CD4-positive, alpha-beta memory T cell (primary cell): ENCODE measurements at regions not wholly inside any gene's neighbourhood (a gene's known extent, or its start where the extent isn't known, plus 50 kb on each side); places are given as distances from the start of the nearest gene placed in this dataset.

Source experiments
- CTCF ChIA-PET: fragments of 350-600 bp; sonication (Branson Sonifier 250); formaldehyde crosslinking; loops from one replicate; lab custom pipeline; 2021; ENCODE audit warnings: inconsistent platforms; ENCODE audit not compliant: partially characterized antibody; lab: Charles Lee
- POLR2A ChIA-PET: fragments of 350-600 bp; sonication (Branson Sonifier 250); formaldehyde crosslinking; loops from one replicate; lab custom pipeline; 2021; ENCODE audit not compliant: partially characterized antibody; lab: Charles Lee
- DNase-seq, 5 donors: peaks; one replicate each; pipeline versions ENCODE4 v3.0.0 to v3.0.0-alpha.2; 2020 to 2022; ENCODE audit warnings: mixed read lengths in 1 of 5
- H3K27ac ChIP-seq: one replicate; pipeline ENCODE4 v1.7.0; 2013; ENCODE audit warnings: low read depth, low read length
- H3K27me3 ChIP-seq: 2 replicates; pipeline ENCODE4 v1.7.0; 2013; ENCODE audit warnings: mild to moderate bottlenecking, low read length, moderate library complexity; ENCODE audit not compliant: insufficient read depth
- H3K36me3 ChIP-seq: 2 replicates; pipeline ENCODE4 v1.7.0; 2013; ENCODE audit warnings: mild to moderate bottlenecking, low read length, moderate library complexity; ENCODE audit not compliant: insufficient read depth
- H3K4me1 ChIP-seq: 2 replicates; pipeline ENCODE4 v1.7.0; 2013; ENCODE audit warnings: mild to moderate bottlenecking, low read length, moderate library complexity; ENCODE audit not compliant: insufficient read depth
- H3K4me3 ChIP-seq, 2 donors: one replicate each; pipeline ENCODE4 v1.7.0; 2013; ENCODE audit warnings: low read length in 2 of 2, mild to moderate bottlenecking in 1 of 2
- H3K9me3 ChIP-seq, 2 donors: one replicate each; pipeline ENCODE4 v1.7.0; 2013; ENCODE audit warnings: low read length in 2 of 2, control low read depth in 1 of 2; ENCODE audit not compliant: control insufficient read depth in 1 of 2
- H3K27ac Mint-ChIP-seq, 7 donors: one replicate each; pipeline ENCODE4 v1.8.0; 2020 to 2021; ENCODE audit warnings: mixed read lengths in 7 of 7, mild to moderate bottlenecking in 6 of 7, inconsistent platforms in 3 of 7, moderate library complexity in 3 of 7
- H3K27me3 Mint-ChIP-seq, 2 donors: one replicate each; pipeline ENCODE4 v1.8.0; 2020 to 2021; ENCODE audit warnings: mixed read lengths in 2 of 2
- H3K36me3 Mint-ChIP-seq, 2 donors: one replicate each; pipeline ENCODE4 v1.8.0; 2020 to 2021; ENCODE audit warnings: mixed read lengths in 2 of 2, inconsistent platforms in 1 of 2, mild to moderate bottlenecking in 1 of 2
- H3K4me1 Mint-ChIP-seq, 4 donors: one replicate each; pipeline ENCODE4 v1.8.0; 2020 to 2021; ENCODE audit warnings: mixed read lengths in 4 of 4, mild to moderate bottlenecking in 1 of 4
- H3K4me3 Mint-ChIP-seq, 8 donors: one replicate each; pipeline ENCODE4 v1.8.0; 2020 to 2021; ENCODE audit warnings: mixed read lengths in 8 of 8, mild to moderate bottlenecking in 7 of 8, moderate library complexity in 6 of 8, inconsistent platforms in 3 of 8
- H3K9me3 Mint-ChIP-seq, 8 donors: one replicate each; pipeline ENCODE4 v1.8.0; 2020 to 2021; ENCODE audit warnings: mixed read lengths in 8 of 8, mild to moderate bottlenecking in 5 of 8, inconsistent platforms in 3 of 8, moderate library complexity in 1 of 8
- intact Hi-C: fragments of 100-400 bp; cut with micrococcal nuclease; formaldehyde crosslinking; loops from one replicate; pipeline ENCODE4 v1.15.1; 2023

DNA sequence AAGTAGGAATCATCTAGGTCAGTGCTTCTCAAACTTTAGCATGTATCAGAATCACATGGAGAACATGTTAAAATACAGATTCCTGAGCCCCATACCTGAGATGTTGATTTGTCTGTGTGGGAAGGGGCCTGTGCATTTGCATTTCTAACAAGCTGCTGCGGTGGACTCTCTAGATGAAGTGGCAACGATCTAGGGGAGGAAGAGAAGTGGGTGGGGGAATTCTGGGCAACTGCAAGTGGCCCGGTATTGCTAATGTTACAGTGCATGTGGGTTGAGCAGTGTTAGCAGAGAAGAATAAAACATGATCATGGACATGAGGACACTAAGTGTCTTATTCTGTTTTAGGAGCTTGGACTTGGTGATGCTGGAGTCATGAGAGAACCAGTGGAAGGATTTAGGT, 329.0 kb downstream of the OLFM4 start:
- intact Hi-C loops, result no loop called here
- POLR2A ChIA-PET, result no interaction called here
- no peak overlapping the region for H3K4me3 ChIP-seq
- peaks cover 0 to 2% (median 0%) of the 10 kb centered on the region in 8 donors for H3K9me3 Mint-ChIP-seq
- H3K27ac Mint-ChIP-seq, result no peak overlapping the region
- H3K4me1 ChIP-seq, result no peaks in the 10 kb centered on the region
- CTCF ChIA-PET, result no interaction called here
- no peak for DNase-seq
- H3K9me3 ChIP-seq, result peaks cover 0 to 3% of the 10 kb centered on the region in 2 donors
- no peaks in the 10 kb centered on the region for H3K4me1 Mint-ChIP-seq
- no peaks in the 10 kb centered on the region for H3K27me3 Mint-ChIP-seq
- H3K27ac ChIP-seq, result no peak overlapping the region
- no peaks in the 10 kb centered on the region for H3K36me3 Mint-ChIP-seq
- H3K27me3 ChIP-seq, result no peaks in the 10 kb centered on the region
- no peak overlapping the region for H3K4me3 Mint-ChIP-seq
- no peaks in the 10 kb centered on the region for H3K36me3 ChIP-seq

DNA sequence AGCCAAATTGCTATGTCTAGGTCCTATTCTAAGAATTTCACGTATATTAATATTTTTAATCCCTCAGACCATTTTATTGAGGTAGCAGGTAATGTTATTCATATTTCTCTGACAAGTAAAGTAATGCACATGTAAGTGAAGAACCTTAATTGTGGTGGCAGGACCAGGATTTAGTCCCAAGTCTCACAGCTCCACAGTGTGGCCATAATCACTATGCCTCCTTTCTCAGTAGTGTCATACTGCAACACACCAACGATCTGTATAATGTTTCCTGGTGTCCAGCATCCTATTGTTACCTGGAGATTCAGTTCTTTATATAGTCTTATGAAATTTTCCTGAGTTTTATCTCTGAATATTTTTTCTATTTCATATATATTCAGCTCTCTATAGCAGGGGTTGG, 340.3 kb downstream of the OLFM4 start:
- Mint-ChIP-seq H3K9me3 (peaks cover 0 to 3% (median 0%) of the 10 kb centered on the region in 8 donors), H3K27me3 (no peaks in the 10 kb centered on the region), H3K36me3 (no peaks in the 10 kb centered on the region), H3K4me1 (no peaks in the 10 kb centered on the region), H3K4me3 (no peak overlapping the region), H3K27ac (no peak overlapping the region)
- intact Hi-C loops, result no loop called here
- ChIA-PET CTCF (no interaction called here), POLR2A (no interaction called here)
- no peaks in the 10 kb centered on the region for H3K36me3 ChIP-seq
- no peak for DNase-seq
- no peaks in the 10 kb centered on the region for H3K9me3 ChIP-seq
- H3K27me3 ChIP-seq, result no peaks in the 10 kb centered on the region
- no peak overlapping the region for H3K27ac ChIP-seq
- H3K4me3 ChIP-seq, result no peak overlapping the region
- no peaks in the 10 kb centered on the region for H3K4me1 ChIP-seq

DNA sequence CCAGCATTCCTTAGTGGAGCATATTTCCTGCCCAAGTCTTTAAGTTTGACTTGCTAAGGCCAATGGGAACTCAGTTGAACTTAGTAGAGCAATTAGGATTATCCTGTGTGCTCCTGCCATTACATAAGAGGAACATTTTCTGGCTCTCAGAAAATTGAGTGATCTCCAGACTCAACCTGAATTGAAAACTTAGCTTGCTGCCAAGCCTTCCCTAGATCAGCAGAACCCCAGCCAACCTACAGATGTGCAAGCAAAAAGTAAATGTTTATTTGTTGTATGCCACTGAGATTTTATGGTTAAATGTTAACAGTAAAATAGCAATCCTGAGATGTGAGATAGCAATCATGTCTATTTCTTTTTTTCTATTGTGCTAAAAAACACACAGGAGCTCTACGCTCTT, 350.9 kb downstream of the OLFM4 start:
- Histone ChIP-seq H3K27me3 (no peaks in the 10 kb centered on the region), H3K4me3 (no peak overlapping the region), H3K9me3 (no peaks in the 10 kb centered on the region), H3K4me1 (no peaks in the 10 kb centered on the region), H3K27ac (no peak overlapping the region), H3K36me3 (no peaks in the 10 kb centered on the region)
- DNase-seq, result no peak
- Mint-ChIP-seq H3K36me3 (no peaks in the 10 kb centered on the region), H3K4me1 (no peaks in the 10 kb centered on the region), H3K9me3 (peaks cover 0 to 4% (median 2%) of the 10 kb centered on the region in 8 donors), H3K27ac (no peak overlapping the region), H3K4me3 (no peak overlapping the region), H3K27me3 (no peaks in the 10 kb centered on the region)
- intact Hi-C loops, result no loop called here
- CTCF ChIA-PET, result no interaction called here
- POLR2A ChIA-PET, result no interaction called here

DNA sequence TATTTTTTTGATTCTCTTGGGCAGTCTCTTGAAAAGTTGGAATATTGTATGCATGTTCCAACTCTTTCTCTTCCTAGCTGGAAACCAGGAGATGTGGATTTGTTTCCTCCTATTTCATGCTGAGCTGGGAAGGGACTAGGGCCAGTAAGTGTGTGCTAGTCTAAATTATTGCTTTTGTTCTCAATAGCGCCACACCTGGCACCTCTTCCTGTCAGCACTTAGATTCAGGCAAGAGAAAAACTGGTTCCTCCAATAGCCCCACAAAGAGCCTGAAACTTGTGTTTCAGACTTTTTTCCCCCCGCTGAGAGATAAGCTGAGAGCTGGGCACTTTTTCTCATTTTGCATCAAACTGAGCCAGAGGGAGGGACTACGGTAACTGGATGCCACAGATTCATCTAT, 353.4 kb downstream of the OLFM4 start:
- no peak overlapping the region for H3K27ac Mint-ChIP-seq
- no peaks in the 10 kb centered on the region for H3K36me3 Mint-ChIP-seq
- H3K36me3 ChIP-seq, result no peaks in the 10 kb centered on the region
- no peaks in the 10 kb centered on the region for H3K4me1 ChIP-seq
- H3K27me3 ChIP-seq, result no peaks in the 10 kb centered on the region
- peaks cover 0 to 9% (median 4%) of the 10 kb centered on the region in 8 donors for H3K9me3 Mint-ChIP-seq
- no peak overlapping the region for H3K4me3 Mint-ChIP-seq
- no peaks in the 10 kb centered on the region for H3K9me3 ChIP-seq
- H3K4me1 Mint-ChIP-seq, result no peaks in the 10 kb centered on the region
- CTCF ChIA-PET, result no interaction called here
- H3K27ac ChIP-seq, result no peak overlapping the region
- no peak overlapping the region for H3K4me3 ChIP-seq
- POLR2A ChIA-PET, result no interaction called here
- no peak for DNase-seq
- intact Hi-C loops, result no loop called here
- H3K27me3 Mint-ChIP-seq, result no peaks in the 10 kb centered on the region

GRCh38 chr13:53398051-53398450, 369.4 kb downstream of the OLFM4 start:
- intact Hi-C loops, result no loop called here
- H3K9me3 ChIP-seq, result no peaks in the 10 kb centered on the region
- Mint-ChIP-seq H3K4me1 (no peaks in the 10 kb centered on the region), H3K36me3 (no peaks in the 10 kb centered on the region), H3K27ac (no peak overlapping the region), H3K27me3 (no peaks in the 10 kb centered on the region), H3K9me3 (peaks cover 0 to 4% (median under 1%) of the 10 kb centered on the region in 8 donors), H3K4me3 (no peak overlapping the region)
- H3K4me1 ChIP-seq, result no peaks in the 10 kb centered on the region
- no peak for DNase-seq
- no peak overlapping the region for H3K27ac ChIP-seq
- H3K36me3 ChIP-seq, result no peaks in the 10 kb centered on the region
- CTCF ChIA-PET, result no interaction called here
- no peaks in the 10 kb centered on the region for H3K27me3 ChIP-seq
- H3K4me3 ChIP-seq, result no peak overlapping the region
- POLR2A ChIA-PET, result no interaction called here

DNA sequence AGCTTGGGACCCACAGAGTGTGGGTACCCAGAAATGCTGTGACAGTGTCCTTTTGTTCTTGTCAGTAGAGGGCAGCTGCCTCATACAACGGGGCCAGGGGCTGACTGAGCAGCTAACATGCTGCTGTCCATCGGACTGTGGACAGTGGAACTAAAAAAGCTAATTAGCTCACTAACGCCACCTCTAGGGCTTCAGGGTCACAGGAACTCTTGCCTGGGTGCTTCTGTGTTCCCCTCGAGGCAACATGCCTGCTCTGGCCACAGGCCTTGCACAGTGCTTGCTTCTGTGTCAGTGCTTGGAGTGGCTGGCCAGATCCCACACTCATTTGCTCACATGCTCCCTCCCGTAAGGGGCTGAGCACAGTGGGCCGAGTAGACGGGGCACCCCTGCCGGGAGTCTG, 377.0 kb downstream of the OLFM4 start:
- H3K9me3 ChIP-seq, result no peaks in the 10 kb centered on the region
- peaks cover 0 to 6% (median 3%) of the 10 kb centered on the region in 8 donors for H3K9me3 Mint-ChIP-seq
- H3K27ac ChIP-seq, result no peak overlapping the region
- intact Hi-C loops, result no loop called here
- no peak overlapping the region for H3K4me3 ChIP-seq
- CTCF ChIA-PET, result no interaction called here
- H3K27me3 ChIP-seq, result no peaks in the 10 kb centered on the region
- POLR2A ChIA-PET, result no interaction called here
- H3K4me1 ChIP-seq, result no peaks in the 10 kb centered on the region
- no peaks in the 10 kb centered on the region for H3K36me3 Mint-ChIP-seq
- H3K27me3 Mint-ChIP-seq, result no peaks in the 10 kb centered on the region
- no peaks in the 10 kb centered on the region for H3K36me3 ChIP-seq
- H3K27ac Mint-ChIP-seq, result no peak overlapping the region
- no peak for DNase-seq
- no peaks in the 10 kb centered on the region for H3K4me1 Mint-ChIP-seq
- H3K4me3 Mint-ChIP-seq, result no peak overlapping the region

- POLR2A ChIA-PET, result no interaction called here
- H3K9me3 ChIP-seq, result no peaks in the 10 kb centered on the region
- no peak overlapping the region for H3K4me3 Mint-ChIP-seq
- no peaks in the 10 kb centered on the region for H3K27me3 ChIP-seq
- H3K9me3 Mint-ChIP-seq, result peaks cover 0 to 6% (median 3%) of the 10 kb centered on the region in 8 donors
- no peaks in the 10 kb centered on the region for H3K4me1 ChIP-seq
- H3K27me3 Mint-ChIP-seq, result no peaks in the 10 kb centered on the region
- H3K36me3 ChIP-seq, result no peaks in the 10 kb centered on the region
- no peak for DNase-seq
- no peak overlapping the region for H3K4me3 ChIP-seq
- CTCF ChIA-PET, result no interaction called here
- intact Hi-C loops, result no loop called here
- H3K4me1 Mint-ChIP-seq, result no peaks in the 10 kb centered on the region
- H3K27ac Mint-ChIP-seq, result no peak overlapping the region
- no peaks in the 10 kb centered on the region for H3K36me3 Mint-ChIP-seq
- H3K27ac ChIP-seq, result no peak overlapping the region
These were observed 379.7 kb downstream of the OLFM4 start for GRCh38 chr13:53408306-53408705.
